MM.1S (cell line): ENCODE measurements at regions not wholly inside any gene's neighbourhood (a gene's known extent, or its start where the extent isn't known, plus 50 kb on each side); places are given as distances from the start of the nearest gene placed in this dataset.

Experiments
- DNase-seq: peaks from one replicate; pipeline ENCODE4 v3.0.0-alpha.2; 2015
- H2AFZ ChIP-seq: fragments of 300-600 bp; sonication (generic); 2 replicates; pipeline ENCODE4 v1.6.0; 2016; ENCODE audit warnings: antibody characterized with exemption, low read length
- H3F3A ChIP-seq: fragments of 300-600 bp; sonication (generic); 2 replicates; pipeline ENCODE4 v1.6.1; 2016; ENCODE audit warnings: mild to moderate bottlenecking, antibody characterized with exemption, low read length, moderate library complexity, mixed read lengths; ENCODE audit not compliant: insufficient read depth
- H3K27ac ChIP-seq: fragments of 300-600 bp; sonication (generic); 2 replicates; pipeline ENCODE4 v1.5.1; 2016; ENCODE audit warnings: mild to moderate bottlenecking, low read length
- H3K27me3 ChIP-seq: fragments of 300-600 bp; sonication (generic); replicated peaks from 2 replicates; pipeline ENCODE4 v1.6.0; 2016; ENCODE audit warnings: low read length; ENCODE audit not compliant: insufficient read depth
- H3K36me3 ChIP-seq: fragments of 300-600 bp; sonication (generic); replicated peaks from 2 replicates; pipeline ENCODE4 v1.6.1; 2016; ENCODE audit warnings: mild to moderate bottlenecking, low read length, mixed read lengths; ENCODE audit not compliant: insufficient read depth
- H3K4me1 ChIP-seq: fragments of 300-600 bp; sonication (generic); 2 replicates; pipeline ENCODE4 v1.6.1; 2016; ENCODE audit warnings: low read length, mixed read lengths
- H3K4me2 ChIP-seq: fragments of 300-600 bp; sonication (generic); 2 replicates; pipeline ENCODE4 v1.6.0; 2016; ENCODE audit warnings: low read depth, low read length
- H3K4me3 ChIP-seq: fragments of 300-600 bp; sonication (generic); 2 replicates; pipeline ENCODE4 v1.5.1; 2016; ENCODE audit warnings: low read length, mixed read lengths
- H3K79me2 ChIP-seq: fragments of 300-600 bp; sonication (generic); 2 replicates; pipeline ENCODE4 v1.6.1; 2016; ENCODE audit warnings: mixed run types, low read length, mixed read lengths
- H3K9ac ChIP-seq: fragments of 300-600 bp; sonication (generic); 2 replicates; pipeline ENCODE4 v1.6.1; 2016; ENCODE audit warnings: low read length, mixed read lengths
- H3K9me2 ChIP-seq: fragments of 300-600 bp; sonication (generic); replicated peaks from 2 replicates; pipeline ENCODE4 v1.6.1; 2016; ENCODE audit warnings: mild to moderate bottlenecking, low read length, mixed read lengths; ENCODE audit not compliant: insufficient read depth
- H3K9me3 ChIP-seq: fragments of 300-600 bp; sonication (generic); replicated peaks from 2 replicates; pipeline ENCODE4 v1.6.1; 2016; ENCODE audit warnings: mild to moderate bottlenecking, low read length, mixed read lengths; ENCODE audit not compliant: insufficient read depth
- H4K20me1 ChIP-seq: fragments of 300-600 bp; sonication (generic); 2 replicates; pipeline ENCODE4 v1.6.1; 2016; ENCODE audit warnings: mild to moderate bottlenecking, low read length, moderate library complexity, mixed read lengths; ENCODE audit not compliant: insufficient read depth
- CTCF ChIP-seq: fragments of 300-600 bp; sonication (generic); IDR thresholded peaks from 2 replicates; pipeline ENCODE4 v1.5.1; 2016; ENCODE audit warnings: antibody characterized with exemption, low read length, mixed read lengths
- EZH2 ChIP-seq: fragments of 300-600 bp; sonication (generic); optimal IDR thresholded peaks from 2 replicates; pipeline ENCODE3; 2017; ENCODE audit warnings: low read depth, mild to moderate bottlenecking, antibody characterized with exemption, low read length, mixed read lengths
- EZH2phosphoT487 ChIP-seq: fragments of 300-600 bp; sonication (generic); IDR thresholded peaks from 2 replicates; pipeline ENCODE4 v1.6.1; 2018; ENCODE audit warnings: antibody characterized with exemption, low read length

- Histone ChIP-seq H3K4me1 (no peaks in the 10 kb centered on the region), H3K4me3 (no peak overlapping the region), H3K9me2 (no peaks in the 10 kb centered on the region), H3K9ac (no peak overlapping the region), H3K4me2 (no peak overlapping the region), H3K79me2 (no peaks in the 10 kb centered on the region), H3K27ac (no peak overlapping the region), H4K20me1 (no peaks in the 10 kb centered on the region), H3K9me3 (no peaks in the 10 kb centered on the region), H2AFZ (no peak overlapping the region), H3K27me3 (no peaks in the 10 kb centered on the region), H3K36me3 (no peaks in the 10 kb centered on the region), H3F3A (no peaks in the 10 kb centered on the region)
- no peak for DNase-seq
- TF ChIP-seq CTCF (no peak), EZH2 (no peak), EZH2phosphoT487 (no peak)
Observed at GRCh38 chr13:44263751-44264620, 109.6 kb upstream of the SERP2 start.

- H3K27me3 ChIP-seq = no peaks in the 10 kb centered on the region
- no peaks in the 10 kb centered on the region for H3F3A ChIP-seq
- no peak overlapping the region for H3K9ac ChIP-seq
- H4K20me1 ChIP-seq = no peaks in the 10 kb centered on the region
- TF ChIP-seq EZH2phosphoT487 (no peak), EZH2 (no peak), CTCF (no peak)
- H3K4me1 ChIP-seq = no peaks in the 10 kb centered on the region
- no peaks in the 10 kb centered on the region for H3K36me3 ChIP-seq
- H3K9me3 ChIP-seq = no peaks in the 10 kb centered on the region
- no peak overlapping the region for H3K27ac ChIP-seq
- DNase-seq = no peak
- H3K4me3 ChIP-seq = no peak overlapping the region
- H3K79me2 ChIP-seq = no peaks in the 10 kb centered on the region
- no peak overlapping the region for H3K4me2 ChIP-seq
- no peak overlapping the region for H2AFZ ChIP-seq
- H3K9me2 ChIP-seq = no peaks in the 10 kb centered on the region
Observed at GRCh38 chr13:44266305-44266704, 107.3 kb upstream of the SERP2 start.

- Histone ChIP-seq H3K27ac (no peak overlapping the region), H3K9me2 (no peaks in the 10 kb centered on the region), H3K4me2 (no peak overlapping the region), H3F3A (no peaks in the 10 kb centered on the region), H3K36me3 (no peaks in the 10 kb centered on the region), H3K9me3 (no peaks in the 10 kb centered on the region), H3K79me2 (no peaks in the 10 kb centered on the region), H2AFZ (no peak overlapping the region), H3K9ac (no peak overlapping the region), H4K20me1 (no peaks in the 10 kb centered on the region), H3K4me1 (no peaks in the 10 kb centered on the region), H3K27me3 (no peaks in the 10 kb centered on the region), H3K4me3 (no peak overlapping the region)
- DNase-seq = no peak
- no peak for TF ChIP-seq EZH2
- TF ChIP-seq CTCF = no peak
- no peak for TF ChIP-seq EZH2phosphoT487
Observed at GRCh38 chr13:44266772-44267171, 106.9 kb upstream of the SERP2 start.
